ENCODE measurements at regions not wholly inside any gene's neighbourhood (a gene's known extent, or its start where the extent isn't known, plus 50 kb on each side); places are given as distances from the start of the nearest gene placed in this dataset.

GRCh38 chr17:77580531-77581270 lies 377.8 kb upstream of the TNRC6C start:
- Histone ChIP-seq H3K27ac (ENCODE audit: insufficient read depth, low read length, poor library complexity, severe bottlenecking) (no peak overlapping the region), H3K4me1 (ENCODE audit: control insufficient read depth, insufficient read depth, low read length, poor library complexity, severe bottlenecking) (no peaks in the 10 kb centered on the region), H3K9me3 (ENCODE audit: control insufficient read depth in 2 of 2, low read length in 2 of 2) (no peaks in the 10 kb centered on the region), H3K27me3 (ENCODE audit: control insufficient read depth, insufficient read depth, low read length) (no peaks in the 10 kb centered on the region), H3K36me3 (ENCODE audit: control insufficient read depth, insufficient read depth, low read length) (no peaks in the 10 kb centered on the region), H3K4me3 (ENCODE audit: low read depth, low read length) (no peak overlapping the region)
- Mint-ChIP-seq H3K4me3 (no peak overlapping the region), H3K36me3 (no peaks in the 10 kb centered on the region), H3K4me1 (peaks cover 0 to 4% (median 2%) of the 10 kb centered on the region in 4 donors), H3K27ac (no peak overlapping the region), H3K9me3 (peaks cover 0 to 3% (median 0%) of the 10 kb centered on the region in 7 donors), H3K27me3 (peaks cover 14% of the 10 kb centered on the region)
- no peak for ATAC-seq (ENCODE audit: low read depth in 2 of 2)
- DNase-seq = no peak

GRCh38 chr17:77581480-77581879 lies 377.0 kb upstream of the TNRC6C start:
- Histone ChIP-seq H3K4me3 (ENCODE audit: low read depth, low read length) (no peak overlapping the region), H3K27me3 (ENCODE audit: control insufficient read depth, insufficient read depth, low read length) (no peaks in the 10 kb centered on the region), H3K27ac (ENCODE audit: insufficient read depth, low read length, poor library complexity, severe bottlenecking) (no peak overlapping the region), H3K36me3 (ENCODE audit: control insufficient read depth, insufficient read depth, low read length) (no peaks in the 10 kb centered on the region), H3K4me1 (ENCODE audit: control insufficient read depth, insufficient read depth, low read length, poor library complexity, severe bottlenecking) (no peaks in the 10 kb centered on the region), H3K9me3 (ENCODE audit: control insufficient read depth in 2 of 2, low read length in 2 of 2) (no peaks in the 10 kb centered on the region)
- H3K36me3 Mint-ChIP-seq = no peaks in the 10 kb centered on the region
- no peak overlapping the region for H3K27ac Mint-ChIP-seq
- ATAC-seq (ENCODE audit: low read depth in 2 of 2) = no peak
- peaks cover 0 to 4% (median 2%) of the 10 kb centered on the region in 4 donors for H3K4me1 Mint-ChIP-seq
- peaks cover 16% of the 10 kb centered on the region for H3K27me3 Mint-ChIP-seq
- no peak for DNase-seq
- no peak overlapping the region for H3K4me3 Mint-ChIP-seq
- peaks cover 0 to 3% (median 1%) of the 10 kb centered on the region in 7 donors for H3K9me3 Mint-ChIP-seq

- Histone ChIP-seq H3K9me3 (ENCODE audit: control insufficient read depth in 2 of 2, low read length in 2 of 2) (peaks cover 3 to 6% of the 10 kb centered on the region in 2 experiments), H3K27ac (ENCODE audit: insufficient read depth, low read length, poor library complexity, severe bottlenecking) (no peak overlapping the region), H3K27me3 (ENCODE audit: control insufficient read depth, insufficient read depth, low read length) (peaks cover 5% of the 10 kb centered on the region), H3K4me3 (ENCODE audit: low read depth, low read length) (no peak overlapping the region), H3K36me3 (ENCODE audit: control insufficient read depth, insufficient read depth, low read length) (no peaks in the 10 kb centered on the region), H3K4me1 (ENCODE audit: control insufficient read depth, insufficient read depth, low read length, poor library complexity, severe bottlenecking) (no peaks in the 10 kb centered on the region)
- peaks cover 4% of the 10 kb centered on the region for H3K36me3 Mint-ChIP-seq
- peaks cover 0 to 4% (median 2%) of the 10 kb centered on the region in 4 donors for H3K4me1 Mint-ChIP-seq
- no peak for ATAC-seq (ENCODE audit: low read depth in 2 of 2)
- no peak overlapping the region for H3K27ac Mint-ChIP-seq
- peaks cover 0 to 14% (median 3%) of the 10 kb centered on the region in 7 donors for H3K9me3 Mint-ChIP-seq
- no peak for DNase-seq
- H3K27me3 Mint-ChIP-seq = peaks cover 25% of the 10 kb centered on the region
- no peak overlapping the region for H3K4me3 Mint-ChIP-seq
Observed at GRCh38 chr17:77585142-77585860, 373.2 kb upstream of the TNRC6C start.

GRCh38 chr17:77590951-77591735 lies 367.4 kb upstream of the TNRC6C start:
- peaks cover 31% of the 10 kb centered on the region for H3K27me3 Mint-ChIP-seq
- no peak overlapping the region for H3K4me3 ChIP-seq (ENCODE audit: low read depth, low read length)
- peaks cover 5% of the 10 kb centered on the region for H3K27me3 ChIP-seq (ENCODE audit: control insufficient read depth, insufficient read depth, low read length)
- H3K4me3 Mint-ChIP-seq = no peak overlapping the region
- no peak overlapping the region for H3K27ac ChIP-seq (ENCODE audit: insufficient read depth, low read length, poor library complexity, severe bottlenecking)
- H3K4me1 ChIP-seq (ENCODE audit: control insufficient read depth, insufficient read depth, low read length, poor library complexity, severe bottlenecking) = no peaks in the 10 kb centered on the region
- H3K27ac Mint-ChIP-seq = no peak overlapping the region
- H3K36me3 ChIP-seq (ENCODE audit: control insufficient read depth, insufficient read depth, low read length) = no peaks in the 10 kb centered on the region
- ATAC-seq (ENCODE audit: low read depth in 2 of 2) (no peak), DNase-seq (no peak)
- H3K9me3 Mint-ChIP-seq = peaks cover 0 to 14% (median 2%) of the 10 kb centered on the region in 7 donors
- peaks cover 0 to 2% (median 1%) of the 10 kb centered on the region in 4 donors for H3K4me1 Mint-ChIP-seq
- H3K9me3 ChIP-seq (ENCODE audit: control insufficient read depth in 2 of 2, low read length in 2 of 2) = peaks cover 3 to 6% of the 10 kb centered on the region in 2 experiments
- H3K36me3 Mint-ChIP-seq = peaks cover 8% of the 10 kb centered on the region

GRCh38 chr17:77592106-77592865 lies 366.2 kb upstream of the TNRC6C start:
- H3K36me3 Mint-ChIP-seq = peaks cover 8% of the 10 kb centered on the region
- Histone ChIP-seq H3K36me3 (ENCODE audit: control insufficient read depth, insufficient read depth, low read length) (no peaks in the 10 kb centered on the region), H3K9me3 (ENCODE audit: control insufficient read depth in 2 of 2, low read length in 2 of 2) (peaks cover 2 to 3% of the 10 kb centered on the region in 2 experiments), H3K27me3 (ENCODE audit: control insufficient read depth, insufficient read depth, low read length) (peaks cover 3% of the 10 kb centered on the region), H3K4me3 (ENCODE audit: low read depth, low read length) (no peak overlapping the region), H3K27ac (ENCODE audit: insufficient read depth, low read length, poor library complexity, severe bottlenecking) (no peak overlapping the region), H3K4me1 (ENCODE audit: control insufficient read depth, insufficient read depth, low read length, poor library complexity, severe bottlenecking) (no peaks in the 10 kb centered on the region)
- H3K27ac Mint-ChIP-seq = no peak overlapping the region
- peaks cover 0 to 2% (median 1%) of the 10 kb centered on the region in 4 donors for H3K4me1 Mint-ChIP-seq
- DNase-seq (no peak), ATAC-seq (ENCODE audit: low read depth in 2 of 2) (no peak)
- no peak overlapping the region for H3K4me3 Mint-ChIP-seq
- peaks cover 0 to 6% (median 2%) of the 10 kb centered on the region in 7 donors for H3K9me3 Mint-ChIP-seq
- peaks cover 21% of the 10 kb centered on the region for H3K27me3 Mint-ChIP-seq

GRCh38 chr17:77593081-77593480 lies 365.4 kb upstream of the TNRC6C start:
- peaks cover 8% of the 10 kb centered on the region for H3K36me3 Mint-ChIP-seq
- no peaks in the 10 kb centered on the region for H3K4me1 ChIP-seq (ENCODE audit: control insufficient read depth, insufficient read depth, low read length, poor library complexity, severe bottlenecking)
- H3K27me3 ChIP-seq (ENCODE audit: control insufficient read depth, insufficient read depth, low read length) = no peaks in the 10 kb centered on the region
- no peaks in the 10 kb centered on the region for H3K36me3 ChIP-seq (ENCODE audit: control insufficient read depth, insufficient read depth, low read length)
- ATAC-seq (ENCODE audit: low read depth in 2 of 2) = no peak
- no peak overlapping the region for H3K27ac Mint-ChIP-seq
- peaks cover 13% of the 10 kb centered on the region for H3K27me3 Mint-ChIP-seq
- H3K9me3 Mint-ChIP-seq = peaks cover 0 to under 1% (median 0%) of the 10 kb centered on the region in 7 donors
- no peak overlapping the region for H3K27ac ChIP-seq (ENCODE audit: insufficient read depth, low read length, poor library complexity, severe bottlenecking)
- H3K4me1 Mint-ChIP-seq = peaks cover 0 to 2% (median 1%) of the 10 kb centered on the region in 4 donors
- H3K4me3 Mint-ChIP-seq = no peak overlapping the region
- H3K4me3 ChIP-seq (ENCODE audit: low read depth, low read length) = no peak overlapping the region
- no peak for DNase-seq
- no peaks in the 10 kb centered on the region for H3K9me3 ChIP-seq (ENCODE audit: control insufficient read depth in 2 of 2, low read length in 2 of 2)
